ENCODE measurements at regions not wholly inside any gene's neighbourhood (a gene's known extent, or its start where the extent isn't known, plus 50 kb on each side); places are given as distances from the start of the nearest gene placed in this dataset.

DNA sequence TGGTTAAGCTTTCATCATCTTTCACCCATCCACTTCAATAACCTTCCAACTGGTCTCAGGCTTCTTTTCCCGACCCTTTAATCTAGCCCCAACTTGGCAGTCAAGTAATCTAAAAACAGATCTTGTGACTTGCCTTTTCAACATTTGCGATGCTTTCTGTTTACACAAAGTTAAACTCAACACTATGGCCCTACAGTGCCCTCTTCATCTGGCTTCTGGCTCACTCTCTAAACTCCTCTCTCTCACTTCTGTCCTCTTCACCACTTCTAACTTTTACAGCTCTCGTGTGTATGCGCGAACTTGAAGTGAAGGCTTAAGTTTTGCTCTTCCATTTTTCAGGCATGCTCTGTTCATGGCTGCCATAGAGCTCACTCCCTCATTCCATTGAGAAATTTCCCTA lies 1122.3 kb upstream of the ADGRL2 start:
- TF ChIP-seq EZH2 (IDR thresholded peaks at IDR 0.05; ENCODE audit: insufficient read depth, poor library complexity, severe bottlenecking) (no peak), EZH2phosphoT487 (IDR thresholded peaks at IDR 0.05; ENCODE audit: insufficient read depth, low read depth) (no peak)

Data from GM23248 (cell line).